ENCODE measurements at regions not wholly inside any gene's neighbourhood (a gene's known extent, or its start where the extent isn't known, plus 50 kb on each side); places are given as distances from the start of the nearest gene placed in this dataset.

DNA sequence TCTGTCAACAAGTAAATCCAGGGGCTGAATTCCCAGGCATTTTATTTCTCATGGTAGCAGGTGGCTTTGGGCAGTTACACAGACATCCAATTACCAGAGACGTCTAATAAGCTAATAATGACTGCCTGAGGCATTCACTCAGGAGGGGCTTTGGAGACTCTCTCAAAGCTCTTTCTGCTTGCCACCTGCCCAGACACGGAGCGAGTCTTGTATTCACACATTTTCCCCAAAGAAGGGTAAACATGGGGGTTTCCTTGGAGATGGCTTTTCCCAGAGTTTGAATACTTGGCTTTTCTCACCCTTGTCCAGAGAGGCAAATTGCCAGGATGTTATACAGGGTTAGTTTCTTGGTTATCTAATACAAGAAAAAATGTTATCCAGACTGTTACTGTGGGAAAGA, 132.6 kb downstream of the DIPK2A start:
- Histone ChIP-seq H3K36me3 (ENCODE audit: insufficient read depth, low read length) (no peaks in the 10 kb centered on the region), H3K9ac (ENCODE audit: low read length) (no peak overlapping the region), H3K27ac (ENCODE audit: low read length) (no peak overlapping the region), H3K9me2 (ENCODE audit: insufficient read depth, low read length) (no peaks in the 10 kb centered on the region), H2AFZ (ENCODE audit: low read depth, low read length) (no peak overlapping the region), H3F3A (ENCODE audit: insufficient read depth, low read length, poor library complexity, severe bottlenecking) (no peaks in the 10 kb centered on the region), H4K20me1 (ENCODE audit: insufficient read depth) (no peaks in the 10 kb centered on the region), H3K4me3 (ENCODE audit: low read length) (no peak overlapping the region), H3K9me3 (ENCODE audit: low read length) (no peaks in the 10 kb centered on the region), H3K4me2 (ENCODE audit: low read length) (no peak overlapping the region), H3K79me2 (replicated peaks; ENCODE audit: insufficient read depth, low read length) (no peaks in the 10 kb centered on the region), H3K27me3 (ENCODE audit: insufficient read depth, low read depth, low read length) (no peaks in the 10 kb centered on the region)
- TF ChIP-seq TAF1 (IDR thresholded peaks at IDR 0.05; ENCODE audit: low read depth), result no peak
- TF ChIP-seq, protein P1, sequence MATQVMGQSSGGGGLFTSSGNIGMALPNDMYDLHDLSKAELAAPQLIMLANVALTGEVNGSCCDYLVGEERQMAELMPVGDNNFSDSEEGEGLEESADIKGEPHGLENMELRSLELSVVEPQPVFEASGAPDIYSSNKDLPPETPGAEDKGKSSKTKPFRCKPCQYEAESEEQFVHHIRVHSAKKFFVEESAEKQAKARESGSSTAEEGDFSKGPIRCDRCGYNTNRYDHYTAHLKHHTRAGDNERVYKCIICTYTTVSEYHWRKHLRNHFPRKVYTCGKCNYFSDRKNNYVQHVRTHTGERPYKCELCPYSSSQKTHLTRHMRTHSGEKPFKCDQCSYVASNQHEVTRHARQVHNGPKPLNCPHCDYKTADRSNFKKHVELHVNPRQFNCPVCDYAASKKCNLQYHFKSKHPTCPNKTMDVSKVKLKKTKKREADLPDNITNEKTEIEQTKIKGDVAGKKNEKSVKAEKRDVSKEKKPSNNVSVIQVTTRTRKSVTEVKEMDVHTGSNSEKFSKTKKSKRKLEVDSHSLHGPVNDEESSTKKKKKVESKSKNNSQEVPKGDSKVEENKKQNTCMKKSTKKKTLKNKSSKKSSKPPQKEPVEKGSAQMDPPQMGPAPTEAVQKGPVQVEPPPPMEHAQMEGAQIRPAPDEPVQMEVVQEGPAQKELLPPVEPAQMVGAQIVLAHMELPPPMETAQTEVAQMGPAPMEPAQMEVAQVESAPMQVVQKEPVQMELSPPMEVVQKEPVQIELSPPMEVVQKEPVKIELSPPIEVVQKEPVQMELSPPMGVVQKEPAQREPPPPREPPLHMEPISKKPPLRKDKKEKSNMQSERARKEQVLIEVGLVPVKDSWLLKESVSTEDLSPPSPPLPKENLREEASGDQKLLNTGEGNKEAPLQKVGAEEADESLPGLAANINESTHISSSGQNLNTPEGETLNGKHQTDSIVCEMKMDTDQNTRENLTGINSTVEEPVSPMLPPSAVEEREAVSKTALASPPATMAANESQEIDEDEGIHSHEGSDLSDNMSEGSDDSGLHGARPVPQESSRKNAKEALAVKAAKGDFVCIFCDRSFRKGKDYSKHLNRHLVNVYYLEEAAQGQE (IDR thresholded peaks at IDR 0.05; ENCODE audit: borderline replicate concordance), result no peak
- TF ChIP-seq POLR2AphosphoS5 (IDR thresholded peaks at IDR 0.05), result no peak
- TF ChIP-seq, protein P2, sequence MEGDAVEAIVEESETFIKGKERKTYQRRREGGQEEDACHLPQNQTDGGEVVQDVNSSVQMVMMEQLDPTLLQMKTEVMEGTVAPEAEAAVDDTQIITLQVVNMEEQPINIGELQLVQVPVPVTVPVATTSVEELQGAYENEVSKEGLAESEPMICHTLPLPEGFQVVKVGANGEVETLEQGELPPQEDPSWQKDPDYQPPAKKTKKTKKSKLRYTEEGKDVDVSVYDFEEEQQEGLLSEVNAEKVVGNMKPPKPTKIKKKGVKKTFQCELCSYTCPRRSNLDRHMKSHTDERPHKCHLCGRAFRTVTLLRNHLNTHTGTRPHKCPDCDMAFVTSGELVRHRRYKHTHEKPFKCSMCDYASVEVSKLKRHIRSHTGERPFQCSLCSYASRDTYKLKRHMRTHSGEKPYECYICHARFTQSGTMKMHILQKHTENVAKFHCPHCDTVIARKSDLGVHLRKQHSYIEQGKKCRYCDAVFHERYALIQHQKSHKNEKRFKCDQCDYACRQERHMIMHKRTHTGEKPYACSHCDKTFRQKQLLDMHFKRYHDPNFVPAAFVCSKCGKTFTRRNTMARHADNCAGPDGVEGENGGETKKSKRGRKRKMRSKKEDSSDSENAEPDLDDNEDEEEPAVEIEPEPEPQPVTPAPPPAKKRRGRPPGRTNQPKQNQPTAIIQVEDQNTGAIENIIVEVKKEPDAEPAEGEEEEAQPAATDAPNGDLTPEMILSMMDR (IDR thresholded peaks at IDR 0.05; ENCODE audit: poor library complexity, severe bottlenecking), result no peak
- no peak for TF ChIP-seq EP300 (conservative IDR thresholded peaks at IDR 0.05; ENCODE audit: poor library complexity, severe bottlenecking)
- no peak for TF ChIP-seq SMC3 (conservative IDR thresholded peaks at IDR 0.05; ENCODE audit: poor library complexity)
- no peak for TF ChIP-seq MXI1 (conservative IDR thresholded peaks at IDR 0.05; ENCODE audit: poor library complexity, severe bottlenecking)
- no peak for TF ChIP-seq RAD21 (conservative IDR thresholded peaks at IDR 0.05)
- TF ChIP-seq EZH2 (IDR thresholded peaks at IDR 0.05; ENCODE audit: borderline replicate concordance, insufficient read depth, low read length, poor library complexity, severe bottlenecking), result no peak

DNA sequence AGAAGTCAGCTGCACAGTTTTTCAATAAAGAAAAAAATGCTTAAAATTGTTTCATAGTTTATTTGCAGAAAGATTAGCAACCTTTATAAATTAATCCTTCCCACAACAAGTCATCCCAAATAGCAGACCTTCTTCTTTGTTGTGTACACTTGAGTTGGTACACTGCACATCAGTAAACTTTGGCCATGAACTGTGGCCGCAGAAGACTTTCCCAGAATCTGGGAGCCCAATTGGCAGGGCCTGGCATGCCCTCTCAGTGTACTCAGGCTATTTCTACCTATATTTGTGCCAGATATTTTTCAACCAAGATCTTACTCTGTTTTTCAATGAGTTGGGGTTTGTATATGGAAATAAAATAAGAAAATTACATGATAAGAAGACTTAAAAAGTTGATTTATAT, 133.1 kb downstream of the DIPK2A start:
- Histone ChIP-seq H2AFZ (ENCODE audit: low read depth, low read length) (no peak overlapping the region), H3K27me3 (ENCODE audit: insufficient read depth, low read depth, low read length) (no peaks in the 10 kb centered on the region), H4K20me1 (ENCODE audit: insufficient read depth) (no peaks in the 10 kb centered on the region), H3K4me2 (ENCODE audit: low read length) (no peak overlapping the region), H3F3A (ENCODE audit: insufficient read depth, low read length, poor library complexity, severe bottlenecking) (no peaks in the 10 kb centered on the region), H3K9me3 (ENCODE audit: low read length) (no peaks in the 10 kb centered on the region), H3K9ac (ENCODE audit: low read length) (no peak overlapping the region), H3K9me2 (ENCODE audit: insufficient read depth, low read length) (no peaks in the 10 kb centered on the region), H3K79me2 (replicated peaks; ENCODE audit: insufficient read depth, low read length) (no peaks in the 10 kb centered on the region), H3K27ac (ENCODE audit: low read length) (no peak overlapping the region), H3K4me3 (ENCODE audit: low read length) (no peak overlapping the region), H3K36me3 (ENCODE audit: insufficient read depth, low read length) (no peaks in the 10 kb centered on the region)
- no peak for TF ChIP-seq EP300 (conservative IDR thresholded peaks at IDR 0.05; ENCODE audit: poor library complexity, severe bottlenecking)
- TF ChIP-seq, protein P2 (IDR thresholded peaks at IDR 0.05; ENCODE audit: poor library complexity, severe bottlenecking), result no peak
- no peak for TF ChIP-seq POLR2AphosphoS5 (IDR thresholded peaks at IDR 0.05)
- TF ChIP-seq SMC3 (conservative IDR thresholded peaks at IDR 0.05; ENCODE audit: poor library complexity), result no peak
- TF ChIP-seq TAF1 (IDR thresholded peaks at IDR 0.05; ENCODE audit: low read depth), result no peak
- TF ChIP-seq MXI1 (conservative IDR thresholded peaks at IDR 0.05; ENCODE audit: poor library complexity, severe bottlenecking), result no peak
